ENCODE measurements at regions not wholly inside any gene's neighbourhood (a gene's known extent, or its start where the extent isn't known, plus 50 kb on each side); places are given as distances from the start of the nearest gene placed in this dataset.

DNA sequence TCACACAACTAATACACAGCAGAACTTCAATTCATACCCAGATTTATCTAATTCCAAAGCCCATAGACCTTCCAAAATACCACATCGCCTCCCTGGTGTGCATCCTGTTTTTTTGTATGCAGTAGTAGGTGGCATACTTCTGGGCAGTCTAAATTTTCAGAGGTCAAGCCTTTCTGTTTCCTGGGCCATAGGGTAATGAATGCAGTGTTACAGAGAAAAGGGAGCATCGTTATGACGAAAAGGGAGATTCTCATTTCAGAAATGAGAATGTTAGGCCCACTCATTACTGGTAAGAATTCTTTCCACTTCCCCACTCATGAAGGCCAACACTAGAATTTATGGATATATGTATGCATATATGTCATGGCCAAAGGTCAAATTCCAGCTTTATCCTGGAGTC is 267.8 kb upstream of the ASIC2 start:
- no peak for TF ChIP-seq CTCF (IDR thresholded peaks at IDR 0.05; ENCODE audit: low read depth, low read length)
- Histone ChIP-seq H3K36me3 (no peaks in the 10 kb centered on the region), H3K9me3 (no peaks in the 10 kb centered on the region), H3K27me3 (peaks cover 8% of the 10 kb centered on the region; the same call in 1 of the 2 replicates), H3K4me3 (ENCODE audit: low read depth, low read length) (no peak overlapping the region), H3K4me1 (no peaks in the 10 kb centered on the region; the same call in 1 of the 2 replicates)
- DNase-seq, result no peak

DNA sequence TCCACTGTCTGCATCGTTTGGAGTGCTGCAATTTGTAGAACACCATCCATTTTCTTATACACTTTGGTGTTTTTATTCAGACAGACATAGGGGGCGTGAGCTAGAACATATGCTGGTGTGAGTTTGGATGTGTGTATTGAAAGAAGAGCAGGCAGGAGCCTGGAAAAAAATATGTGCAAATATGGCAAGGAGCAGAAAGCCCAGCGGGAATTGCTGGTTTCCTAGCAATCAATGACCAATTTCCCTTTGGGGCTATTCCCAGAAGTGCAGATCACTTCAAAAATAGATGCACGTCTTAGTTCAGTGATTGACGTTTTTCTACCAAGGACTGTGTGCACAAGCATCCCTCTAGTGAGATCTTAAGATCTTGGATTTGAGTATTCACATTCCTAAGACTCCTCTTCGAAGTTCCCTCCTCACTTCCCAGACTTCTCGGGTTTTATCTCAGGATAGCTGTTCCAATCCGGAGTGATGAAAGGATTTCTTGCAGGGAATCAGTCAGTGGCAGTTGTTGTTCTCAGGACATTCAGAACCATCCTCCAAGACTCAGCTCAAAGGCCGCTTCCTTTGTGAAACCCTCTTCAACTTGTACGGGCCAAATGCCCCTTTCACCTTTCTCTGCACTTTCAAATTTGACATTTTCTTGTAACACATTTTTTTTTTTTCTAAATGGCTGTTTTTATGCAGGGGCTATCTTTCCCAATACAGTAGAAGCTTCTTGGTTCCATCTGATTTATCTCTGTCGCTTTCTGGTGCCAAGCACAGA is 268.7 kb upstream of the ASIC2 start:
- Histone ChIP-seq H3K9me3 (no peaks in the 10 kb centered on the region), H3K36me3 (no peaks in the 10 kb centered on the region), H3K4me1 (no peaks in the 10 kb centered on the region; the same call in 1 of the 2 replicates), H3K4me3 (ENCODE audit: low read depth, low read length) (no peak overlapping the region), H3K27me3 (peaks cover 8% of the 10 kb centered on the region; the same call in 1 of the 2 replicates)
- DNase-seq, result no peak
- TF ChIP-seq CTCF (IDR thresholded peaks at IDR 0.05; ENCODE audit: low read depth, low read length), result no peak

GRCh38 chr17:33562792-33563191 is 269.7 kb upstream of the ASIC2 start:
- DNase-seq, result no peak
- Histone ChIP-seq H3K4me1 (no peaks in the 10 kb centered on the region; the same call in 1 of the 2 replicates), H3K9me3 (no peaks in the 10 kb centered on the region), H3K4me3 (ENCODE audit: low read depth, low read length) (no peak overlapping the region), H3K27me3 (peaks cover 8% of the 10 kb centered on the region; the same call in 1 of the 2 replicates), H3K36me3 (no peaks in the 10 kb centered on the region)
- TF ChIP-seq CTCF (IDR thresholded peaks at IDR 0.05; ENCODE audit: low read depth, low read length), result 0 out of 2 replicates have a peak, but pooled peaks have one; percentile 6

DNA sequence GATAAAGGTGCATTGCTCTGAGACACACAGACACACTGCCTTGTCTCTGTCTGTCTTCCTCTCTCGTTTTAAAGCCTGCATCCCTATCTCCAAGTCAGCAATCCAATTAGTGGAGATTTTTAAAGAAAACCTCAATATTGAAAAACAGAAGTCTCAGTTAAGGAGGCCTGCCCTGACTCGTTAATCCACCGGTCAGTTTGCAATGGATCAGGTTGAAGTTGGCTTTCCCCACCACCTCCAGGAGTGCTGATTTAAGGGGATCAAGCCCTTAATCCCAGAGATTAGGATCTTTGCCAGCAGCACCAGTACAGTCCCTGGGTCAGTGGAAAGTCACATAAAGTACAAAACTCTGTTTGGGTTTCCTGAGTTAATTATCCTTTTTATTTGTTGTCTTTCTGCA is 271.1 kb upstream of the ASIC2 start:
- no peaks in the 10 kb centered on the region for H3K36me3 ChIP-seq
- TF ChIP-seq CTCF (IDR thresholded peaks at IDR 0.05; ENCODE audit: low read depth, low read length), result no peak

GRCh38 chr17:33567223-33567622 is 274.1 kb upstream of the ASIC2 start:
- H3K27me3 ChIP-seq, result peaks cover 2% of the 10 kb centered on the region; the same call in 1 of the 2 replicates
- H3K4me3 ChIP-seq (ENCODE audit: low read depth, low read length), result no peak overlapping the region
- no peak for DNase-seq
- no peak for TF ChIP-seq CTCF (IDR thresholded peaks at IDR 0.05; ENCODE audit: low read depth, low read length)
- H3K4me1 ChIP-seq, result no peaks in the 10 kb centered on the region
- no peaks in the 10 kb centered on the region for H3K36me3 ChIP-seq
- H3K9me3 ChIP-seq, result no peaks in the 10 kb centered on the region

More for the DNA sequence above, 271.1 kb upstream of the ASIC2 start:
- H3K9me3 ChIP-seq, result no peaks in the 10 kb centered on the region
- H3K4me3 ChIP-seq (ENCODE audit: low read depth, low read length), result no peak overlapping the region
- H3K27me3 ChIP-seq, result peaks cover 8% of the 10 kb centered on the region; the same call in 1 of the 2 replicates
- DNase-seq, result no peak
- no peaks in the 10 kb centered on the region; the same call in 1 of the 2 replicates for H3K4me1 ChIP-seq

GRCh38 chr17:33572615-33573014 is 279.5 kb upstream of the ASIC2 start:
- no peak for DNase-seq
- Histone ChIP-seq H3K4me3 (ENCODE audit: low read depth, low read length) (no peak overlapping the region), H3K36me3 (no peaks in the 10 kb centered on the region), H3K9me3 (no peaks in the 10 kb centered on the region), H3K27me3 (peaks cover 3% of the 10 kb centered on the region), H3K4me1 (no peaks in the 10 kb centered on the region)
- no peak for TF ChIP-seq CTCF (IDR thresholded peaks at IDR 0.05; ENCODE audit: low read depth, low read length)
